ENCODE measurements at regions not wholly inside any gene's neighbourhood (a gene's known extent, or its start where the extent isn't known, plus 50 kb on each side); places are given as distances from the start of the nearest gene placed in this dataset.

DNA sequence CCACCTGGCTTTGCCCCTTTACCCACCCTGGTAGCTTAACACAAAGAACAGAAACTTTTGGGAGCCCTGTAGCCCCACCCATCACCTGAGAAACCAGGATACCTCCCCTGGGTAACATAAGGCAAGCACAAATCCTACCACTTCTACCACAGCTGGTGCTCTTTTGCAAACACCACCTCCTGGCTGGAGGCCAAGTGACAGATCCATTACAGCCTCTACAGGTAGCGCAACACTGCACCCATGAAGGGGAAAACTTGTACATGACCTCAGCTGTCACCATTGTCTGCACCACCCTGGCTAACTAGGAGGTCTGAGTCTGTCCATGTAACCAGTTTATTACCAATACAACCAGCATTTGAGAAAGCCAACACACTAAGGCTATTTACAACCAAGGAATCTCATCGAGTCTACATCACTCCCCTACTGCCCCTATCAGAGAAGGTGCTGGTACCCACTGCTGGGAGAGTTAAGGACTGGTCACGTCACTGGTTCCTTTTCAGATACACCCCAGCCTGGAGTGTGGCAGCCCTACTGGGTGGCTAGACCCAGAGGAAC lies 128.6 kb downstream of the PJA2 start (continued):
- TF ChIP-seq, protein P1, sequence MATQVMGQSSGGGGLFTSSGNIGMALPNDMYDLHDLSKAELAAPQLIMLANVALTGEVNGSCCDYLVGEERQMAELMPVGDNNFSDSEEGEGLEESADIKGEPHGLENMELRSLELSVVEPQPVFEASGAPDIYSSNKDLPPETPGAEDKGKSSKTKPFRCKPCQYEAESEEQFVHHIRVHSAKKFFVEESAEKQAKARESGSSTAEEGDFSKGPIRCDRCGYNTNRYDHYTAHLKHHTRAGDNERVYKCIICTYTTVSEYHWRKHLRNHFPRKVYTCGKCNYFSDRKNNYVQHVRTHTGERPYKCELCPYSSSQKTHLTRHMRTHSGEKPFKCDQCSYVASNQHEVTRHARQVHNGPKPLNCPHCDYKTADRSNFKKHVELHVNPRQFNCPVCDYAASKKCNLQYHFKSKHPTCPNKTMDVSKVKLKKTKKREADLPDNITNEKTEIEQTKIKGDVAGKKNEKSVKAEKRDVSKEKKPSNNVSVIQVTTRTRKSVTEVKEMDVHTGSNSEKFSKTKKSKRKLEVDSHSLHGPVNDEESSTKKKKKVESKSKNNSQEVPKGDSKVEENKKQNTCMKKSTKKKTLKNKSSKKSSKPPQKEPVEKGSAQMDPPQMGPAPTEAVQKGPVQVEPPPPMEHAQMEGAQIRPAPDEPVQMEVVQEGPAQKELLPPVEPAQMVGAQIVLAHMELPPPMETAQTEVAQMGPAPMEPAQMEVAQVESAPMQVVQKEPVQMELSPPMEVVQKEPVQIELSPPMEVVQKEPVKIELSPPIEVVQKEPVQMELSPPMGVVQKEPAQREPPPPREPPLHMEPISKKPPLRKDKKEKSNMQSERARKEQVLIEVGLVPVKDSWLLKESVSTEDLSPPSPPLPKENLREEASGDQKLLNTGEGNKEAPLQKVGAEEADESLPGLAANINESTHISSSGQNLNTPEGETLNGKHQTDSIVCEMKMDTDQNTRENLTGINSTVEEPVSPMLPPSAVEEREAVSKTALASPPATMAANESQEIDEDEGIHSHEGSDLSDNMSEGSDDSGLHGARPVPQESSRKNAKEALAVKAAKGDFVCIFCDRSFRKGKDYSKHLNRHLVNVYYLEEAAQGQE (tag by site-specific recombination; IDR thresholded peaks at IDR 0.05) = no peak
- no peak for TF ChIP-seq ZNF830 (tag by site-specific recombination; IDR thresholded peaks at IDR 0.05; ENCODE audit: low read depth)
- TF ChIP-seq ZNF341 (tag by site-specific recombination; IDR thresholded peaks at IDR 0.05; ENCODE audit: low read depth) = no peak
- TF ChIP-seq ZNF148 (tag by site-specific recombination; IDR thresholded peaks at IDR 0.05; ENCODE audit: borderline replicate concordance) = no peak
- no peak for TF ChIP-seq ZNF670 (tag by site-specific recombination; IDR thresholded peaks at IDR 0.05; ENCODE audit: low read depth)
- TF ChIP-seq ZBTB17 (tag by site-specific recombination; IDR thresholded peaks at IDR 0.05) = no peak
- no peak for TF ChIP-seq ZNF596 (tag by site-specific recombination; IDR thresholded peaks at IDR 0.05)
- TF ChIP-seq ZNF248 (tag by site-specific recombination; IDR thresholded peaks at IDR 0.05) = no peak

GRCh38 chr5:109278141-109278540 lies 131.6 kb downstream of the PJA2 start:
- Histone ChIP-seq H3K36me3 (ENCODE audit: control insufficient read depth in 2 of 2, insufficient read depth in 1 of 2, low read length in 2 of 2) (no peaks in the 10 kb centered on the region), H3K4me1 (ENCODE audit: control insufficient read depth, insufficient read depth, low read length) (no peaks in the 10 kb centered on the region), H3K27ac (ENCODE audit: extremely low read depth, low read depth, low read length) (no peak overlapping the region), H3K9me3 (ENCODE audit: control insufficient read depth, insufficient read depth, low read depth, low read length) (no peaks in the 10 kb centered on the region), H3K4me3 (ENCODE audit: low read depth, low read length) (no peak overlapping the region)
- TF ChIP-seq ZNF623 (tag by site-specific recombination; IDR thresholded peaks at IDR 0.05) = no peak
- ChIA-PET CTCF (no interaction called here), POLR2A (no interaction called here)

GRCh38 chr5:109275919-109276318 lies 133.9 kb downstream of the PJA2 start:
- TF ChIP-seq ZNF510 (tag by site-specific recombination; IDR thresholded peaks at IDR 0.05; ENCODE audit: insufficient replicate concordance) (no peak), PRDM2 (tag by site-specific recombination; IDR thresholded peaks at IDR 0.05; ENCODE audit: borderline replicate concordance) (no peak), ZNF48 (tag by site-specific recombination; IDR thresholded peaks at IDR 0.05) (no peak), ZNF10 (tag by site-specific recombination; IDR thresholded peaks at IDR 0.05) (no peak), ZNF610 (tag by site-specific recombination; IDR thresholded peaks at IDR 0.05; ENCODE audit: borderline replicate concordance) (no peak), ZNF175 (tag by site-specific recombination; IDR thresholded peaks at IDR 0.05) (no peak), GLIS2 (tag by site-specific recombination; IDR thresholded peaks at IDR 0.05) (no peak), ZNF292 (tag by site-specific recombination; IDR thresholded peaks at IDR 0.05; ENCODE audit: borderline replicate concordance, low read depth) (no peak)
- no peaks in the 10 kb centered on the region for H3K9me3 ChIP-seq (ENCODE audit: control insufficient read depth, insufficient read depth, low read depth, low read length)
- no peaks in the 10 kb centered on the region for H3K4me1 ChIP-seq (ENCODE audit: control insufficient read depth, insufficient read depth, low read length)
- CTCF ChIA-PET = no interaction called here
- H3K4me3 ChIP-seq (ENCODE audit: low read depth, low read length) = no peak overlapping the region
- H3K36me3 ChIP-seq (ENCODE audit: control insufficient read depth in 2 of 2, insufficient read depth in 1 of 2, low read length in 2 of 2) = no peaks in the 10 kb centered on the region
- no peak overlapping the region for H3K27ac ChIP-seq (ENCODE audit: extremely low read depth, low read depth, low read length)
- POLR2A ChIA-PET = no interaction called here

All from HEK293 (cell line).